ENCODE measurements at regions not wholly inside any gene's neighbourhood (a gene's known extent, or its start where the extent isn't known, plus 50 kb on each side); places are given as distances from the start of the nearest gene placed in this dataset.

GRCh38 chr2:198347946-198348345 lies 543.6 kb downstream of the PLCL1 start:
- TF ChIP-seq CTCF (IDR thresholded peaks at IDR 0.05; ENCODE audit: low read depth, low read length, missing input control): no peak
- TF ChIP-seq, protein P1, sequence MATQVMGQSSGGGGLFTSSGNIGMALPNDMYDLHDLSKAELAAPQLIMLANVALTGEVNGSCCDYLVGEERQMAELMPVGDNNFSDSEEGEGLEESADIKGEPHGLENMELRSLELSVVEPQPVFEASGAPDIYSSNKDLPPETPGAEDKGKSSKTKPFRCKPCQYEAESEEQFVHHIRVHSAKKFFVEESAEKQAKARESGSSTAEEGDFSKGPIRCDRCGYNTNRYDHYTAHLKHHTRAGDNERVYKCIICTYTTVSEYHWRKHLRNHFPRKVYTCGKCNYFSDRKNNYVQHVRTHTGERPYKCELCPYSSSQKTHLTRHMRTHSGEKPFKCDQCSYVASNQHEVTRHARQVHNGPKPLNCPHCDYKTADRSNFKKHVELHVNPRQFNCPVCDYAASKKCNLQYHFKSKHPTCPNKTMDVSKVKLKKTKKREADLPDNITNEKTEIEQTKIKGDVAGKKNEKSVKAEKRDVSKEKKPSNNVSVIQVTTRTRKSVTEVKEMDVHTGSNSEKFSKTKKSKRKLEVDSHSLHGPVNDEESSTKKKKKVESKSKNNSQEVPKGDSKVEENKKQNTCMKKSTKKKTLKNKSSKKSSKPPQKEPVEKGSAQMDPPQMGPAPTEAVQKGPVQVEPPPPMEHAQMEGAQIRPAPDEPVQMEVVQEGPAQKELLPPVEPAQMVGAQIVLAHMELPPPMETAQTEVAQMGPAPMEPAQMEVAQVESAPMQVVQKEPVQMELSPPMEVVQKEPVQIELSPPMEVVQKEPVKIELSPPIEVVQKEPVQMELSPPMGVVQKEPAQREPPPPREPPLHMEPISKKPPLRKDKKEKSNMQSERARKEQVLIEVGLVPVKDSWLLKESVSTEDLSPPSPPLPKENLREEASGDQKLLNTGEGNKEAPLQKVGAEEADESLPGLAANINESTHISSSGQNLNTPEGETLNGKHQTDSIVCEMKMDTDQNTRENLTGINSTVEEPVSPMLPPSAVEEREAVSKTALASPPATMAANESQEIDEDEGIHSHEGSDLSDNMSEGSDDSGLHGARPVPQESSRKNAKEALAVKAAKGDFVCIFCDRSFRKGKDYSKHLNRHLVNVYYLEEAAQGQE (IDR thresholded peaks at IDR 0.05): no peak
- no peak for TF ChIP-seq RAD21 (IDR thresholded peaks at IDR 0.05)
- TF ChIP-seq JUND (IDR thresholded peaks at IDR 0.05): no peak
- no peak for TF ChIP-seq GABPA (IDR thresholded peaks at IDR 0.05 in 1 of 2, conservative IDR thresholded peaks at IDR 0.05 in 1 of 2)
- TF ChIP-seq YY1 (IDR thresholded peaks at IDR 0.05): no peak
- no peak for TF ChIP-seq ATF3 (IDR thresholded peaks at IDR 0.05)

Data from liver (tissue), 3 donors.